HG02970 (cell line): ENCODE measurements at regions not wholly inside any gene's neighbourhood (a gene's known extent, or its start where the extent isn't known, plus 50 kb on each side); places are given as distances from the start of the nearest gene placed in this dataset.

ENCODE experiments used
- ATAC-seq: cut with Tn5 transposase; IDR thresholded peaks from one replicate; pipeline ENCODE4 v1.9.1; 2021; ENCODE audit warnings: mild to moderate bottlenecking, moderate library complexity, moderate number of reproducible peaks; ENCODE audit not compliant: unreplicated experiment, low FRiP score

DNA sequence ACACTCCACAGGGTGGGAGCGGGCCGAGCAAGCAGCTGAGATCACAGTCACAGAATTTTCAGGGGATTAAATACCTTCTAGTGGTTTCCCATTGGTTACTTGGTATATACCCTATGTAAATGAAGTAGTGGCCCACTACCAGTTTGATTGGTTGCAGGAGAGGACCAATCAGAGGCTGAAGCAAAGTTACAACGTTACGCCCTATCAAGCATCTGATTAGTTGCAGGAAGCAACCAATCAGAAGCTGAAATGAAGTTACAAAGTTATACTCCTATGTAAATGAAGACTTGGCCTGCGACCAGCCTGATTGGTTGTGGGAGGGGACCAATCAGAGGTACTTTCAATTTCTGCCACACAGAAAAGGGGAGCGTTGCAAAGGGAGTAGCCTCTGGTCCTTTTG, 474.0 kb downstream of the COG6 start:
- ATAC-seq = no peak

DNA sequence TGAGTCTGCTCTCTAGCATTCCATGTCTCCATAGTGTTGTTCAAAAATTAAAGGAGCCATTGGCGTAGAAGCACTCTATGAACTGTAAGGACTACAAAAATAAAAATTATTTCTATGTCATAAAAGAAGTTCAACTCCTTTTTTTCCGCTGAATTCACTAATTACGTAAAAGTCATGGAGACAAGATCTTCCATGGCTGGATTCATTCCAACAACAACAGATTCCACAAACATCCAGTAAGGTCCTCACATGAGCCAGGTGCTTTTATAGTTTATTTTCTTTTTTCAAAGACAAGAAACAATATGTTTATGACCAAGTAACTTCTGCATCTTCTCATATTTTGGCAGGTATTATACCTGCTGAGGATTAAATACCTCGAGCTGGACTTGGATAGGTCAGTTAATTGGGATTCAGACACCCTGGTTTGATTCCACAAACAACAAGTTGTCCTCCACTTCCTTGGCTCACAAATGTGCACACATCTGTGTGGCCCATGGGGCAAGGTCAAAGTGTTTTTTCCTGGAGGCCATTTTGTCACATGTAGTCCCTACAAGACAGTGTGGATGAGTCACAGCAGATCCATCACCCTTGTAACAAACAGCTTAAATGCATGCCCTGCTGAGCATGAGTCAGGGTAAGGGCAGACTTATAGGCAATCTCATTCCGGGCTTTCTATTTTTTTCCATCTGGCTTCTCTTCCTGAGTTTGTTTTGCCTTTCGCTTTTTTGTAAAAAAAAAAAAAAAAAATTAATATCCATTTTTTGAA, 475.6 kb downstream of the COG6 start:
- ATAC-seq = no peak

DNA sequence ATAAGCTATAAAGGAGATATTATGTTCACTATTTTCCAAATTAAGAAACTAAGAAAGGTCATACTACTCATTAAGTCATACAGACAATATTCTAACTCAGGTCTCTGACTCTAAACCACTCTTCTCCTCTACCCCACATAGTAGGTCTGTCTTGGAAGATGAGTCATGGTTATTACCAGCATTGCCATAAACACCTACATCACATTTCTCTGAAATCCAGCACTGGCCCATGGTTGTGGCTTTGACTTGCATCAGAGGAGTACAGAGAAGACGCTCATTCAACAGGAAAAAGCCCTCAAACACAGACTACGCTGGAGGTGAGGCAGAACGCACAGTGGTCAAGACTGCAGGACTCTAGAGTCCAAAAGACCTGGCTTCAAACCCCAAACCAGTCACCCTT, 476.8 kb downstream of the COG6 start:
- no peak for ATAC-seq

DNA sequence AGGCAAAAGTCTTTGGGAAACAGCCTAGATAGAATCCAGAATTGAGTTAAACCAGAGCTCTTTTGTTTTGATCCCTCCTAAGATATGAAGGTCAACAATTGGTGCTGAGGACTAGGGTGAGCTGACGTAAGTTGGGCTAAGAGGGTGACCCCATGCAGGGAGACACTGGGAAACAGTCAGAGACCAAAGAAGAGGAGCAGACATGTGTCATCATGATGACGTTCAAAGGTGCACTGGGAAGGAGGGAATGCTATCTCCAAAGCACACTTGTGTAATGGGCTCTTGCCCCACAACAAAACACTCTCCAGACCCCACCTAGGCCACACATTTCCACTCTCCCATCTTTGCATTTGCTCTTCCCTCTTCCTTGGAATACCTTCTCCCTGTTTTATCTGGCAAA, 481.4 kb downstream of the COG6 start:
- ATAC-seq = no peak

DNA sequence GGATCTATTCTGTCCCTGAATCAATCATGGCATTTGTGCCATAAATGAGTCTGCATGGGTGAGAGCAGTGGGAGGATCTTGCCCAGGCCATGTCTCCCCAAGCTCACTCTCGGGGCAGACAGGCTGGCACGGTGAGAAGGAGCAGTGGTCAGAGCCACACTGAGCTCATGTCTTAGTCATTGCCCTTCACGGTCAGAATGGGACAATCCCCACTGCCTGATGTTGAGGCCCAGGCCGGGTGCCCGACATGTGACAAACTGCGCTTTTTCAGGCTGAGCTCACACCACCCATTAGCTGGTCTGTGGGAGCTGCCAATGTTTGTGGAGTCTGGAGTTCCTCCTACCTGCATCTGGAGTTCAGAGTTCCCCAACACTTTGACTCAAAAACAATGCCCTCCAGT, 481.9 kb downstream of the COG6 start:
- ATAC-seq = no peak

DNA sequence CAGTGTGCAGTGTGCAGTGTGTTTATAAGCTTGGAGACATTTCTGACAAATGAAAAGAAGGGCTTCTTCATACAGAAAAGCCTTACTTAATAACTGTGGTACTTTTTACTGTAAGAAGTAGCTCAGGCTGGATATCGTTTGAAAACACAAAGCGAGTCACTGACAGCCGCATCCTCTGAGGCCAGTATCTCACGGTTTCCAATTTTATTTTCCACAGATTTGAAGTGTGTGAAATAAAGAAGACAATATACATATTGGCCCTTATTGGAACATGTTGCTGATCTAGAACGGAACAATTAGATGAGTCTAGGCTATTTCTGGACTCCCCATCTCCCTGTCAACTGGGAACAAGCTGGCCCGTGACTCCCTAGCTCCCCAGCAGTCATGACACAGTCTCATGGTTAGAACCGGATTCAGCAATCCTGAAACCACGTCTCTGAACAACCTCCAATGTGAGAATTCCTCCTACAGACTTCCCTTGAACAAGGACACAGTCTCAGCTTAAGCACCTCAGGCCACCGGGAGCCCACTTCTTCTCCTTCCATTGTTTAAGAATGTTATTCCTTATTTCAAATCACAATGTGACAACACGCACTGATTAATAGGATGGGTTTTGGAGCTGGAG, 484.5 kb downstream of the COG6 start:
- no peak for ATAC-seq

DNA sequence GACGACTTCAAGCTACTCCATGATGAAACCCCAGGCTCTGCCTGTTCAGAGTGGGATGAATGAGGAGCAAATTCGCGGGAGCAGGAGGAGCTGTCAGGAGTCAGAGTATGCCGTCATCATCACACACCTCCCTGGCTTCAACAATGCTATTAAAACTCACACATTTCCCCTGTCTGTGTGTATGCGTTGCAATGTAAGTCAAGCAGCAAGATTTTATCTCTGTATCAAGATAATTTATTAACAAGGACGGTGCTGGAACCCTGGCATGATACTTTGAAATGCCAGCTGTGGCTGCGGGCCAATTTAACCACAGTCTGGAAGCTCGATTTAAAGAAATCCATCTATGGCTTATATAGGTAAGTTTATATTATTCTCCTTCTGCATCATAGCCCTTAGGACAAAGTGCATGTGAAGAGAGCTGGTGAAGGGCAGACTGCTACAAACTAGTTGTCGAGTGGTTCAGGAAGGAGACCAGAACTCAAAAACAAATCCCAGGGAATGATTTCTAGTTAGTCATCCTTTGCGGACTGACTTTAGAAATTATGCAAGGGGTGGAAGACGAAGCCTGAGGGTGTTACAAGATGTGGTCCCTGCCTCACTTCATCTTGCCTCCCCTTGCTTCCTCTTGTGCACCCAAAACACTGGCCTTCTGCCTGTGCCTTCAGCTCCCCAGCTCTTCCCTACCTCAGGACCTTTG, 486.5 kb downstream of the COG6 start:
- no peak for ATAC-seq

DNA sequence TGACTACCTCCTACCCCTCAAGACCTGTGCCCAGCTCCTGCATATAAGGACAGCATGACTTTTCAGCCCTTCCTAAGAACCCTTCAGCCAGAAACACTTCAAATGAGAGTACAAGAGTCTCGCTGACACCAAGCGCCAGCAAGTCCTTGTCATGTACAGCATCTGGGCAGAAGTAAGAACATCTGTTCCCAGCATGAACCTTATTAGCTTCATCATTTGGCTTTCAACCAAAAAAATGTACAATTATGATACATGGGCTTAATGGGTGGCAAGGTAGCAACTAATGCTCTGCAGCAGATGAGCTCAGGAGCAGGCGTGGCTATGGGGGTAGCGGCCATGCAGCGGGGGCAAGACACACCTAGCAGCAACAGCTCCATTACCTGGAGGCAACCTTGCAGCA, 487.6 kb downstream of the COG6 start:
- ATAC-seq = no peak

DNA sequence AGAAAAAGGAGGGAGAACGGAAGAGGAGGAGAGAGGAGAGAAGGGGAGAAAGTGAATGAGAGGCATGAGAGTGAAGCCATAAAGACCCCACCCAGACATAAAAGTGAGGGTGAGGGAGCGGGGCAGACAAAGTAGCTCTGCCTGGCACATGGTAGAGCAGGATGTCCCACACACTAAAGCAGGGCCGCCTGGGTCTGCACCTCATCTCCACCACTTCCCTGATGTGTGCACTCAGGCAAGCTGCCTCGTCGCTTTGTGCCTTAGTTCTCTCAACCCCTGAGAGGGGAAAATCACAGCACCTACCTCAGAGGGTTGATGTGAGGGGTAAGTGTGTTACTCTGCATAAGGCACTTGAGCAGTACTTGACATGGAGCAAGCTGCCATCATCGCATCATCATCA, 488.1 kb downstream of the COG6 start:
- no peak for ATAC-seq

DNA sequence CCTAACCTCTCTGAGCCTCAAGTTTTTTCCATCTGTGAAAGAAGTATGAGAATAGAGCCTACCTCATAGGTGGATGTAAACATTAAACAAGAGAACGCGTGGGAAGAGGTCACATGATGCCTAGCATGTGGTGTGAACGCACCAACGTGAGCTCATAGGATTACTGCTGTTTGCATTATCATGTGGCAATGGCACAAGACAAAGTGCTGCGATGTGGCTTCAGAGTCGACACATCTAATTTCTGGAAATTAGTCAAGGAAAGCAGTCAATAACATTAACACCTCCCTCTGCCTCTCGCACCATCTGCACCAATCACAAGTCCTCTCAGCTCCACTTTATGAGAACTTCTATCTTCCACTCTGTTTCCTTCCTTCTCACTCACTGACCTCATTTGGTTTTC, 489.7 kb downstream of the COG6 start:
- no peak for ATAC-seq

DNA sequence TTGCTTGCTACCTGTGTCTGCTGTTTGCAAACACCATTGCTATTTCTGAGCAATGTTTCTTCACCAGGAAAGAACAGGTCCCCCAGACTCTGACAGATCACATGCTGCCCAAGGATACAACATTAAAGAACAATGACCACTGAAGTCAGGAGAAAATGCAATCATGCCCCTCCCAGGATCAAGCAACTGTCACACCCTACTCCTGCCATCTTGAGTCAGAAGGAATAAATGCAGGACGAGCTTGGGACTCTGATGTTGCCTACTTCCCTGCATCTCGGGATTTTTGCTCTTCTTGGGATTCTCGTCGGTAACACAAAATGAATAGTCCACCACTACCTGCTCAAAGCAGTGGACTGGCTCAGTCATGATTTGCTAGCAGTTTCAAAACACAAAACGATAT, 490.6 kb downstream of the COG6 start:
- no peak for ATAC-seq

DNA sequence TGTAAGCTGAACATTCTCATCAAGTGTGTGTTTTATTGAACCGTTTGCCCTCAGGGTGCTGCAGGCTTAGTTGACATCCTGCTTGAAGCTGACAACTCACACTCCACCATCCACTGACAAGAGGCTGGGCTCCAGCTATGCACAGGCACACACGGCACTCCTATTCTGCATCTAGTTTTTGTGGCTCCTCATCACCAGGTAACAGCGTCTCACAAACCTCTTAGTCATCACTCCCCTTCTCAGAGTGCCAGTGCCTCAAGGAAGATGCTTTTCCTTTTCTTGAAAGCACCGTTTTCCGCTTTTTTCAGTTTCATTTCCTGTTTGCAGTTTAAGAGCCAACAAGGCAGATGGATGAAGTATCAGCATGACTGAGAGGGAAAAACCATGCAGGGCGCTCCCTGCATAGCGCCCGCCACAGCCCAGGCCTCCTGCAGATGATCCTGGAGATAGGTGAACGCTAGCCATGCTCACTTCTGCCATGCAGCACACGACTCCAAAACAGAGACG, 491.2 kb downstream of the COG6 start:
- ATAC-seq = no peak

DNA sequence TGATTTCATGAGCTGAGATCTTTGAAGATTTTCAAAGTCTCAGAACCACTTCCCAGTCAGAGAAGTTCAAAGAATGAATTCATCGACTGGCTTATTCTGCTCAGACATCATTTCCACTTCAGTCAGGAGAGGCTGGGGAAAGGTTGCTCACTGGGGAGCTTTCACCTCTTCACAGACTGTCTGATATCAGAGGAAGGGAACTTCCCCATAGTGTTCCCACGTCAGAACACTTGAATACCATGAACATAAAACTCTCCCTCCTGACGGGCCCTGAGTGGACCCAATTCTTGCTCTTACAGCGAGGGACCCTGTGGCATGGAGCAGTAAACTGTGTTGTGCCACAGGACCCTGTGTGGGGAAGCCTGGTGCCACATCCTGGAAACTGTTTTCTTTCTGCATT, 492.6 kb downstream of the COG6 start:
- ATAC-seq = no peak

DNA sequence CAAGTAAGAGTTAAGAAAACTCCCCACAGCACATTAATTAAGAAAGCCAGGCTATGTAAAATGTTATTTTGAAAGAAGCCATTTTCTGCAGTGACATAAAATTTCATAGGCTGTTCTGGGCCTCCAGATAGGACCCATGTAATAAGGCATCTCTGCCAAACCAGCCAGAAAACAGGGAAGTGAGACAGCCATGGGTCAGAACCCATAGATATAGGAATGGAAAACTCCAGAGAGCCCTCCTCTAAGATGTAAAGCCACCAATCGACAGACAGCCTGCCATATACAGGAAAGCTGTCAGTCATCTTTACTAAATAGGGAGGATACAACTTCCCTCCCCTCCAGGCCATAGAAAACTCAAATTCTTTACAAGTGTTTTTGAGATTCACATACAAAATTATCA, 493.3 kb downstream of the COG6 start:
- no peak for ATAC-seq

DNA sequence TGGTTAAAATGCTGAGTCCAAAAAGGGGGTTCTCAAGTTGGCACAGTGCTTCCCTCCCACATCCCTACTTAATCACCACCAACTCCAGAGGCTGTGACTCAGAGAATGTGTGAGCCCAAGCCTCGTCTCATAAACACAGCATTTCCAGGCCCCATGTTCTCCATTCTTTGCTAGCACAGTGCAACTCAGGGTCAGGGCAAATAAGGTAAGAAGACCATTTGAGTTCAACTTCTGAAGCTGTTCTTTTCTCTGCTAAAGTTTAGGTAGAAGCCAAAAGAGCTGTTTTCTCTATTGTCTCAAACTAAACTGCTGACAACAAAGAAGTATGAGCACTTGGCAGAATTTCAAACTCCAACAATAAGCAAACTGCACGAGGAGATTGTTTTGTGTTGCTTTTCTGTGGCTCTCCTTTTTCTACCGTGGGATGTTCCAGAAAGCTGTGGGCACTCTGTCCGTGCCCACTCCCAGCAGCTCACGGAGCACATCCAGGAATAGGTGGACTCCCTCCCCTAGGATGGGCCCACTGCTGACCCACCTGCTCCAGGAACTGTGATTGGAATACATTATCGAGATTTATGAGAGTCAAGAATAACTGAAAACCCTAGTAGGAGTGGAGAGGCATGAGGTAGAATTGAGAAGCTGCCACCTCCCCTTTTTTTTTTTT, 494.3 kb downstream of the COG6 start:
- ATAC-seq = no peak

DNA sequence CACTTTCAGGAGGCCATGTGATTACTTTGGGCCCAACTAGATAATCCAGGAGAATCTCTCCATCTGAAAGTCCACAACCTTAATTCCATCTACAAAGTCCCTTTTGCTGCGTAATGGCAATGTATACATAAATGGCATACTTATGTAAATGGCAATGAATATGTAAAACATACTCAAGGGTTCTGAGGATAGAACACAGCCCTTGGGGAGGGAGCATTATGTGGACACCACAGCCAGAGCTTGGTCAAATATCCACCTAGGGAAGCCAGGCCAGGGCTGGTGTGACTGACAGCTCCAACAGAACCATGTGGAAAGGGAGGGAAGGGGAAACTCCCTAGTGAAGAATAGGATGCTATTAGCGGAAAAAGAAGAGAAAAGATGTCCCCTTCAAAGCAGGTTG, 496.2 kb downstream of the COG6 start:
- no peak for ATAC-seq

DNA sequence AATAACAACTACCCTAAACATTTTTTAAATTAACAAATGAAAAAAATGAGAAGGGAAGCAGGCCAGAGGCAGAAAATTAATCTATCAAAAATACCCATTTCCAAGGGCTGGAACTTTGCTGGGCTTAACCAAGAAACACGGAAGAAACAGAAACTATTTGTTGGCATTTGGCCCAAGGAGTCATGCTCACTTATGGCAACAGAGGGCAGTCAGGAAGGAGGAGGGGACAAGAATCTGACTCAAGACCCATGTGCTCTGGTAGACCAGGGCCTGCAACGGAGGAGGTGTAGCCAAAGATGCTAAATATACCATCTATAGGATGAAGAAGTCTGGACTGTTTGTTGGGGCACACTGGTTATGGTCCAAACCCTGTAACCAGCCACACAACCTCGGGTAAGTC, 496.7 kb downstream of the COG6 start:
- ATAC-seq = no peak

DNA sequence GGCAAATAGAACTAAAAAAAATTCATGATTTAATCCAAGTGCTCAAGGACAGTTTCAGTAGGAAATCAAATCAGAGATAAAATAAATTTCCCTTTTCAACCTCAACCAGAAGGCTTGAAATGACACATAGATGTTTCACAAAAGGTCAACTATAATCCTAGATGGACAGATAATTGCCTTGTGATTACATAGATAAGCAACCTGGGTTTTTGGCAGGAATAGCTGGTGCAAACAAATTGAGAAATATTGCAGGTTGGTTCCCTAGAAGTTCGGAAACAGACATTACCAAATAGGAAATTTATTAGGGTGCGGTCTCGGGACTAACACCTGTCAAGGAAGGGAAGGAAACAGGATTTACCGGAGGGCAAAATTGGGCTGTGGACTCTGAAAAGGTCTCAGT, 497.5 kb downstream of the COG6 start:
- no peak for ATAC-seq

DNA sequence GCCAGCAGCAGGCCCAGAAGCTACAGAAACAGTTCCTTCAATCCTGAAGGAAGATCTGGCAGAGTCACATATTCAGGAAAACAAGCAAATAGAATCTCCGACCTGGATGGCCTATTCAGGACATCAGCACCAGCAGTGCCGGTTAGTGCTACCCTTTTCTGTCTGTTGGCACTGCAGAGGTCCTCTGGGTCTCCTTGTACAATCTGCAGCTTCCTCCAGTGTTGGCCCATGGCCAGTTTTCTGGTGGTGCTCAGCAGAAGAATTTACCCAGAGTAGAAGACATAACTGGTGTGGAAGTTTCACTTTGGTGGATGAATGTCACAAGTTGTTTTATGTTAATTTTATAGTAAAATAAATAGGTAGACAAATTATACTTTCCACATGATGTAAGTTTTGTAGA, 498.1 kb downstream of the COG6 start:
- ATAC-seq = no peak

DNA sequence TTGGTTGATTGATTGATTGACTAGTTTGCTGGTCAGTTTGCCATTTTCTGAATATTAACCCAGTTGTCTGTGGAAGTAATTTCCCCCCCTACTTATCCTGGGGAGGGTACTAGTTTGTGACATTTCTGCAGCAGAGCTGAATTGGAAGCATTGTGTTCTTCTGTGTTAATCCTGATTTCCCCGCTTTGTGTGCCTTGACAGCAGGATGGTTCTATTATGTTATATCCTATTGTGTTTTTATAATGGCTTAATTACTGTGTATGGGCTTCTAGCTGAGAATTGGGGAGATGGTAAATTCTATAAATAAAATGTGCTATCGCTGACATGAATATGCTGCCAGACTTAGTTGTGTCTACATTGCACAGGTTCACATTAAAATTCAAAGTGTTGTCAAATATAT, 499.7 kb downstream of the COG6 start:
- ATAC-seq = no peak

DNA sequence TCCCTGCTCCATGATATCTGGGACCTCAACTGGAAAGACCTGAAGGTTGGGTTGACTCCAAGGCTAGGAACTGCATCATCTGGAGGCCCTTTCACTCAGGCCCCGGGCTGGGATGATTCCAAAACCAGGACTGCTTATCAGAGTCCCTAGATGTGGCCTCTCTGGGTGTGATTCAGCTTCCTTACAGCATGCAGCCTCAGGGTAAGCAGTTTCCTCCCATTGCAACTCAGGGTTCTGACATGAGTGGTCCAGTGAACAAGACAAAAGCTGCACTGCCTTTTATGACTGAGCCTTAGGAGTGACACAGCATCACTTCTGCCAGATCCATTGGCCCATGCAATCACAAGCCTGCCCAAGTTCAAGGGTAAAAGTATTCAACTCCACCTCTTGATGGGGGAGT, 502.8 kb downstream of the COG6 start:
- ATAC-seq = no peak
